Hematopoietic multipotent progenitor cell treated with erythropoietin and hydrocortisone succinate and interleukin-3 and kit ligand, for 8 days (in vitro differentiated cells): ENCODE measurements at regions not wholly inside any gene's neighbourhood (a gene's known extent, or its start where the extent isn't known, plus 50 kb on each side); places are given as distances from the start of the nearest gene placed in this dataset.

ENCODE experiments used
- DNase-seq: peaks from one replicate; pipeline ENCODE4 v3.0.0-alpha.2; 2015

DNA sequence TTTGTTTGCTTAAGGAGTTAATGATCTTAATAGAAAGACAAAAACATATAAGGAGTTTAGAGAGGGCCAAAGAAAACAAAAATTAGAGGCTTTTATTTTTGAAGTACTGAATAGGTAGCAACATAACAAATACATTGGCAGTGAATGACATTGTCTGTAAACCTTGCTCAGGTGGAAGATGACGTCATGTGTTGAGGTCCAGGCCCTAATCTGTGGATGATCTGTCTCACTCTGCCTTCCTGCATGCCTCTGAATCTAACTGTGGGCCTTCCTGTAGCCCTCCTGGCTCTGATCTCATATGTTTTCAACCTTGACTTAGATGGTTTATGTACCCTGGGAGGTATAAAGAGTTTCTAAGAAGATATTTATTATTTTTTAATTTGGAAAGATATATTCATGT is 58.1 kb upstream of the DYNAP start:
- DNase-seq = no peak
